ENCODE measurements at regions not wholly inside any gene's neighbourhood (a gene's known extent, or its start where the extent isn't known, plus 50 kb on each side); places are given as distances from the start of the nearest gene placed in this dataset.

GRCh38 chr13:40132249-40132648 is 476.8 kb downstream of the COG6 start:
- Histone ChIP-seq H3K27me3 (ENCODE audit: control insufficient read depth, insufficient read depth, low read length) (no peaks in the 10 kb centered on the region), H3K4me3 (replicated peaks in 1 of 4; ENCODE audit: control extremely low read depth in 1 of 4, insufficient read depth in 1 of 4, low read depth in 3 of 4, low read length in 4 of 4) (no peak overlapping the region), H2AFZ (ENCODE audit: low read length) (no peak overlapping the region), H3K4me1 (ENCODE audit: control insufficient read depth, extremely low read depth, insufficient read depth, low read length) (no peaks in the 10 kb centered on the region), H3K9ac (ENCODE audit: insufficient read depth, low read length) (no peak overlapping the region), H3K27ac (ENCODE audit: insufficient read depth, low read length) (no peak overlapping the region), H3K4me2 (ENCODE audit: extremely low read depth, insufficient read depth, low read length) (no peak overlapping the region), H3K79me2 (ENCODE audit: control insufficient read depth, insufficient read depth, low read length) (no peaks in the 10 kb centered on the region), H4K20me1 (ENCODE audit: control insufficient read depth, extremely low read depth, insufficient read depth, low read length) (no peaks in the 10 kb centered on the region), H3K36me3 (ENCODE audit: control insufficient read depth, insufficient read depth, low read length) (no peaks in the 10 kb centered on the region), H3K9me3 (ENCODE audit: control insufficient read depth, insufficient read depth, low read depth, low read length) (no peaks in the 10 kb centered on the region)
- no peak for TF ChIP-seq EZH2 (IDR thresholded peaks at IDR 0.05; ENCODE audit: low read length, missing control alignments)
- TF ChIP-seq, protein P1, sequence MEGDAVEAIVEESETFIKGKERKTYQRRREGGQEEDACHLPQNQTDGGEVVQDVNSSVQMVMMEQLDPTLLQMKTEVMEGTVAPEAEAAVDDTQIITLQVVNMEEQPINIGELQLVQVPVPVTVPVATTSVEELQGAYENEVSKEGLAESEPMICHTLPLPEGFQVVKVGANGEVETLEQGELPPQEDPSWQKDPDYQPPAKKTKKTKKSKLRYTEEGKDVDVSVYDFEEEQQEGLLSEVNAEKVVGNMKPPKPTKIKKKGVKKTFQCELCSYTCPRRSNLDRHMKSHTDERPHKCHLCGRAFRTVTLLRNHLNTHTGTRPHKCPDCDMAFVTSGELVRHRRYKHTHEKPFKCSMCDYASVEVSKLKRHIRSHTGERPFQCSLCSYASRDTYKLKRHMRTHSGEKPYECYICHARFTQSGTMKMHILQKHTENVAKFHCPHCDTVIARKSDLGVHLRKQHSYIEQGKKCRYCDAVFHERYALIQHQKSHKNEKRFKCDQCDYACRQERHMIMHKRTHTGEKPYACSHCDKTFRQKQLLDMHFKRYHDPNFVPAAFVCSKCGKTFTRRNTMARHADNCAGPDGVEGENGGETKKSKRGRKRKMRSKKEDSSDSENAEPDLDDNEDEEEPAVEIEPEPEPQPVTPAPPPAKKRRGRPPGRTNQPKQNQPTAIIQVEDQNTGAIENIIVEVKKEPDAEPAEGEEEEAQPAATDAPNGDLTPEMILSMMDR (conservative IDR thresholded peaks at IDR 0.05 in 1 of 2, IDR thresholded peaks at IDR 0.05 in 1 of 2; ENCODE audit: low read depth in 1 of 2, low read length in 2 of 2): no peak
- DNase-seq (ENCODE audit: low read depth in 2 of 2): no peak

DNA sequence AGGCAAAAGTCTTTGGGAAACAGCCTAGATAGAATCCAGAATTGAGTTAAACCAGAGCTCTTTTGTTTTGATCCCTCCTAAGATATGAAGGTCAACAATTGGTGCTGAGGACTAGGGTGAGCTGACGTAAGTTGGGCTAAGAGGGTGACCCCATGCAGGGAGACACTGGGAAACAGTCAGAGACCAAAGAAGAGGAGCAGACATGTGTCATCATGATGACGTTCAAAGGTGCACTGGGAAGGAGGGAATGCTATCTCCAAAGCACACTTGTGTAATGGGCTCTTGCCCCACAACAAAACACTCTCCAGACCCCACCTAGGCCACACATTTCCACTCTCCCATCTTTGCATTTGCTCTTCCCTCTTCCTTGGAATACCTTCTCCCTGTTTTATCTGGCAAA is 481.4 kb downstream of the COG6 start:
- no peaks in the 10 kb centered on the region for H4K20me1 ChIP-seq (ENCODE audit: control insufficient read depth, extremely low read depth, insufficient read depth, low read length)
- H3K27me3 ChIP-seq (ENCODE audit: control insufficient read depth, insufficient read depth, low read length): no peaks in the 10 kb centered on the region
- no peak overlapping the region for H3K9ac ChIP-seq (ENCODE audit: insufficient read depth, low read length)
- no peaks in the 10 kb centered on the region for H3K79me2 ChIP-seq (ENCODE audit: control insufficient read depth, insufficient read depth, low read length)
- no peak overlapping the region for H3K4me2 ChIP-seq (ENCODE audit: extremely low read depth, insufficient read depth, low read length)
- H3K36me3 ChIP-seq (ENCODE audit: control insufficient read depth, insufficient read depth, low read length): no peaks in the 10 kb centered on the region
- H3K9me3 ChIP-seq (ENCODE audit: control insufficient read depth, insufficient read depth, low read depth, low read length): no peaks in the 10 kb centered on the region
- H2AFZ ChIP-seq (ENCODE audit: low read length): no peak overlapping the region
- H3K27ac ChIP-seq (ENCODE audit: insufficient read depth, low read length): no peak overlapping the region
- H3K4me3 ChIP-seq (replicated peaks in 1 of 4; ENCODE audit: control extremely low read depth in 1 of 4, insufficient read depth in 1 of 4, low read depth in 3 of 4, low read length in 4 of 4): no peak overlapping the region
- H3K4me1 ChIP-seq (ENCODE audit: control insufficient read depth, extremely low read depth, insufficient read depth, low read length): no peaks in the 10 kb centered on the region
- no peak for TF ChIP-seq EZH2 (IDR thresholded peaks at IDR 0.05; ENCODE audit: low read length, missing control alignments)
- TF ChIP-seq, protein P1 (conservative IDR thresholded peaks at IDR 0.05 in 1 of 2, IDR thresholded peaks at IDR 0.05 in 1 of 2; ENCODE audit: low read depth in 1 of 2, low read length in 2 of 2): no peak
- no peak for DNase-seq (ENCODE audit: low read depth in 2 of 2)

DNA sequence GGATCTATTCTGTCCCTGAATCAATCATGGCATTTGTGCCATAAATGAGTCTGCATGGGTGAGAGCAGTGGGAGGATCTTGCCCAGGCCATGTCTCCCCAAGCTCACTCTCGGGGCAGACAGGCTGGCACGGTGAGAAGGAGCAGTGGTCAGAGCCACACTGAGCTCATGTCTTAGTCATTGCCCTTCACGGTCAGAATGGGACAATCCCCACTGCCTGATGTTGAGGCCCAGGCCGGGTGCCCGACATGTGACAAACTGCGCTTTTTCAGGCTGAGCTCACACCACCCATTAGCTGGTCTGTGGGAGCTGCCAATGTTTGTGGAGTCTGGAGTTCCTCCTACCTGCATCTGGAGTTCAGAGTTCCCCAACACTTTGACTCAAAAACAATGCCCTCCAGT is 481.9 kb downstream of the COG6 start:
- Histone ChIP-seq H3K27me3 (ENCODE audit: control insufficient read depth, insufficient read depth, low read length) (no peaks in the 10 kb centered on the region), H3K79me2 (ENCODE audit: control insufficient read depth, insufficient read depth, low read length) (no peaks in the 10 kb centered on the region), H3K9ac (ENCODE audit: insufficient read depth, low read length) (no peak overlapping the region), H3K27ac (ENCODE audit: insufficient read depth, low read length) (no peak overlapping the region), H3K4me1 (ENCODE audit: control insufficient read depth, extremely low read depth, insufficient read depth, low read length) (no peaks in the 10 kb centered on the region), H3K36me3 (ENCODE audit: control insufficient read depth, insufficient read depth, low read length) (no peaks in the 10 kb centered on the region), H3K9me3 (ENCODE audit: control insufficient read depth, insufficient read depth, low read depth, low read length) (no peaks in the 10 kb centered on the region), H4K20me1 (ENCODE audit: control insufficient read depth, extremely low read depth, insufficient read depth, low read length) (no peaks in the 10 kb centered on the region), H3K4me2 (ENCODE audit: extremely low read depth, insufficient read depth, low read length) (no peak overlapping the region), H3K4me3 (replicated peaks in 1 of 4; ENCODE audit: control extremely low read depth in 1 of 4, insufficient read depth in 1 of 4, low read depth in 3 of 4, low read length in 4 of 4) (no peak overlapping the region), H2AFZ (ENCODE audit: low read length) (no peak overlapping the region)
- TF ChIP-seq, protein P1 (conservative IDR thresholded peaks at IDR 0.05 in 1 of 2, IDR thresholded peaks at IDR 0.05 in 1 of 2; ENCODE audit: low read depth in 1 of 2, low read length in 2 of 2): no peak
- no peak for TF ChIP-seq EZH2 (IDR thresholded peaks at IDR 0.05; ENCODE audit: low read length, missing control alignments)
- DNase-seq (ENCODE audit: low read depth in 2 of 2): no peak

All from fibroblast of lung (primary cell).